ENCODE measurements at regions not wholly inside any gene's neighbourhood (a gene's known extent, or its start where the extent isn't known, plus 50 kb on each side); places are given as distances from the start of the nearest gene placed in this dataset.

- TF ChIP-seq EZH2phosphoT487 (IDR thresholded peaks at IDR 0.05; ENCODE audit: low read depth, severe bottlenecking, unreplicated experiment) (no peak), CTCF (IDR thresholded peaks at IDR 0.05; ENCODE audit: poor library complexity) (no peak), EZH2 (IDR thresholded peaks at IDR 0.05; ENCODE audit: borderline replicate concordance) (no peak)
Measured at GRCh38 chr1:37403166-37403565, 71.2 kb upstream of the ZC3H12A start.

Measured in hepatocyte (in vitro differentiated cells).